OCI-LY3 (cell line): ENCODE measurements at regions not wholly inside any gene's neighbourhood (a gene's known extent, or its start where the extent isn't known, plus 50 kb on each side); places are given as distances from the start of the nearest gene placed in this dataset.

ENCODE experiments used
- EZH2phosphoT487 ChIP-seq: fragments of 200-600 bp; shearing (Covaris generic); IDR thresholded peaks from 2 replicates; pipeline ENCODE4 v1.6.1; 2018; ENCODE audit warnings: antibody characterized with exemption, mixed run types, low read depth
- TF ChIP-seq, protein P1 (sequence below): fragments of 200-600, 300-600 bp; sonication (generic); IDR thresholded peaks from 2 replicates; pipeline ENCODE4 v1.5.1; 2014; ENCODE audit warnings: antibody characterized with exemption, low read length, low read depth

GRCh38 chr5:155485386-155485785, 471.8 kb downstream of the KIF4B start:
- TF ChIP-seq, protein P1, sequence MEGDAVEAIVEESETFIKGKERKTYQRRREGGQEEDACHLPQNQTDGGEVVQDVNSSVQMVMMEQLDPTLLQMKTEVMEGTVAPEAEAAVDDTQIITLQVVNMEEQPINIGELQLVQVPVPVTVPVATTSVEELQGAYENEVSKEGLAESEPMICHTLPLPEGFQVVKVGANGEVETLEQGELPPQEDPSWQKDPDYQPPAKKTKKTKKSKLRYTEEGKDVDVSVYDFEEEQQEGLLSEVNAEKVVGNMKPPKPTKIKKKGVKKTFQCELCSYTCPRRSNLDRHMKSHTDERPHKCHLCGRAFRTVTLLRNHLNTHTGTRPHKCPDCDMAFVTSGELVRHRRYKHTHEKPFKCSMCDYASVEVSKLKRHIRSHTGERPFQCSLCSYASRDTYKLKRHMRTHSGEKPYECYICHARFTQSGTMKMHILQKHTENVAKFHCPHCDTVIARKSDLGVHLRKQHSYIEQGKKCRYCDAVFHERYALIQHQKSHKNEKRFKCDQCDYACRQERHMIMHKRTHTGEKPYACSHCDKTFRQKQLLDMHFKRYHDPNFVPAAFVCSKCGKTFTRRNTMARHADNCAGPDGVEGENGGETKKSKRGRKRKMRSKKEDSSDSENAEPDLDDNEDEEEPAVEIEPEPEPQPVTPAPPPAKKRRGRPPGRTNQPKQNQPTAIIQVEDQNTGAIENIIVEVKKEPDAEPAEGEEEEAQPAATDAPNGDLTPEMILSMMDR, result no peak
- TF ChIP-seq EZH2phosphoT487, result no peak
